Neural progenitor cell (in vitro differentiated cells): ENCODE measurements at regions not wholly inside any gene's neighbourhood (a gene's known extent, or its start where the extent isn't known, plus 50 kb on each side); places are given as distances from the start of the nearest gene placed in this dataset.
"Not testable (repeated sequence)": the region's sequence is repeated elsewhere in the genome, so short reads cannot be mapped to it uniquely, and the experiment has no call there.

ENCODE experiments used
- DNase-seq: peaks from one replicate; pipeline ENCODE4 v3.0.0-alpha.2; 2016; ENCODE audit warnings: low spot score
- H2AFZ ChIP-seq: fragments of 200-600 bp; sonication (generic); replicated peaks from 2 replicates; pipeline ENCODE4 v1.6.1; 2016; ENCODE audit warnings: antibody characterized with exemption
- H3F3A ChIP-seq: fragments of 200-600 bp; sonication (generic); 2 replicates; pipeline ENCODE4 v1.6.1; 2016; ENCODE audit warnings: antibody characterized with exemption, low read depth
- H3K27ac ChIP-seq: fragments of 200-600 bp; sonication (generic); 2 replicates; pipeline ENCODE4 v1.5.1; 2016; ENCODE audit warnings: mild to moderate bottlenecking
- H3K27me3 ChIP-seq: fragments of 200-600 bp; sonication (generic); 2 replicates; pipeline ENCODE4 v1.6.1; 2016; ENCODE audit warnings: mild to moderate bottlenecking, moderate library complexity
- H3K36me3 ChIP-seq: fragments of 200-600 bp; sonication (generic); 2 replicates; pipeline ENCODE4 v1.5.1; 2016
- H3K4me1 ChIP-seq: fragments of 200-600 bp; sonication (generic); 2 replicates; pipeline ENCODE4 v1.6.1; 2016; ENCODE audit warnings: mixed run types
- H3K4me2 ChIP-seq: fragments of 200-600 bp; sonication (generic); 2 replicates; pipeline ENCODE4 v1.6.1; 2016
- H3K4me3 ChIP-seq: fragments of 200-600 bp; sonication (generic); 2 replicates; pipeline ENCODE4 v1.5.1; 2016
- H3K79me2 ChIP-seq: fragments of 200-600 bp; sonication (generic); 2 replicates; pipeline ENCODE4 v1.6.1; 2016; ENCODE audit warnings: low read depth
- H3K9ac ChIP-seq: fragments of 200-600 bp; sonication (generic); 2 replicates; pipeline ENCODE4 v1.6.1; 2016
- H3K9me3 ChIP-seq: fragments of 200-600 bp; sonication (generic); 2 replicates; pipeline ENCODE4 v1.5.1; 2016; ENCODE audit warnings: low read depth
- H4K20me1 ChIP-seq: fragments of 200-600 bp; sonication (generic); 2 replicates; pipeline ENCODE4 v1.6.1; 2016; ENCODE audit warnings: low read depth
- H3K27ac Mint-ChIP-seq: 3 replicates; pipeline ENCODE4 v1.8.0; 2021; ENCODE audit warnings: mixed read lengths
- H3K27me3 Mint-ChIP-seq: 2 replicates; pipeline ENCODE4 v1.8.0; 2022; ENCODE audit warnings: low read depth, mild to moderate bottlenecking, inconsistent platforms, moderate library complexity, mixed read lengths; ENCODE audit not compliant: insufficient read depth
- H3K36me3 Mint-ChIP-seq: 3 replicates; pipeline ENCODE4 v1.8.0; 2021; ENCODE audit warnings: mixed read lengths
- H3K4me1 Mint-ChIP-seq: 3 replicates; pipeline ENCODE4 v1.8.0; 2021; ENCODE audit warnings: mixed read lengths
- H3K4me3 Mint-ChIP-seq: 3 replicates; pipeline ENCODE4 v1.8.0; 2021; ENCODE audit warnings: mild to moderate bottlenecking, moderate library complexity, mixed read lengths
- H3K9me3 Mint-ChIP-seq: 3 replicates; pipeline ENCODE4 v1.8.0; 2020; ENCODE audit warnings: mixed read lengths
- EZH2 ChIP-seq: fragments of 200-600 bp; sonication (generic); IDR thresholded peaks from 2 replicates; pipeline ENCODE4 v1.6.1; 2017; ENCODE audit warnings: antibody characterized with exemption, mild to moderate bottlenecking, moderate library complexity
- EZH2phosphoT487 ChIP-seq: fragments of 200-600 bp; sonication (generic); IDR thresholded peaks from 2 replicates; pipeline ENCODE4 v1.6.1; 2017; ENCODE audit warnings: antibody characterized with exemption
- TF ChIP-seq, protein P1 (sequence below): fragments of 200-600 bp; sonication (generic); IDR thresholded peaks from 2 replicates; pipeline ENCODE4 v1.5.1; 2017; ENCODE audit warnings: antibody characterized with exemption, mild to moderate bottlenecking

DNA sequence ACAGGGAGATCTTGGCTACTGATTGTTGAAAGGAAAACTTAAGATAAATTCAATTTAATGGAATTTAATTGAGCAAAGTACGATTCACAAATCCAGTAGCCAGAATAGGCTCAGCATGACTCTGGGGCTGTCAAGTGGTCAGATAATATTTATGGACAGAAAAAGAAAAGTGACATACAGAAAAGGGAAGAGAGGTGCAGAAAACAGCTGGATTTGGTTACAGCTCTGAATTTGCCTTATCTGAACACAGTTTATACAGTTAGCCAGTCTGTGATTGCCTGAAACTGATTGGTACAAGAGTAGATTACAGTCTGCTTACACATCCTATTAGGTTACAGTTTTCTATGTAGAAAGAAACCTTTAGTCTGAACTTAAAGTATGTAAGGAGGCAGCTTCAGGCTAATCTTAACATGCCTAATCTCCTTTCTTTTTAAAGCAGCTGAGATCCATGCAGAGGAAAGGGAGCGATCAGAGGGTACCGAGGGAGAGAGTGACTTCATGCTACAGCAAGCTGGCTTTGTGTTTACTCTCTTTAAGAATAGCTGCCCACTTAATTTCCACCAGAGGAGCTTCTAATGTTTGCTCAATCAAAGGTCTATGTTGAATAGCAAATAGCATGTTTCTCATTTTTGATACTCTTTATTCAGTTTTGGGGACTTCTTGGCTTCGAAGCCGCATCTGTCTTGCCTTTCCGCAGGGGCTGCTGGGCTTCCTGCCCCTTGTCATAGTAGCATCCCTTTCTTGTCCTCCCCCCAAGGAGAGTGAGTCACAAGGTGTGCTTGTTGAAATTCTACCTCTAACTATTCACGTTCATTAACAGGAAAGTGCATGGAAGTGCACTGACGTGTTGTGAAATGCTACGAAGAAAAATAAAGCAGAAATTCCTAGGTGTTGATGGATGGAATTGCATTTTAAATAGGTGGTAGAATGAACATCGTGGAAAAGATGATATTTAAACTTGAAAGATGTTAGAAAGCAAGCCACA is 761.2 kb downstream of the TAF11L14 start:
- H3K36me3 Mint-ChIP-seq, result no peaks in the 10 kb centered on the region
- no peaks in the 10 kb centered on the region for H3K9me3 ChIP-seq
- no peak overlapping the region for H3K27ac ChIP-seq
- TF ChIP-seq EZH2 (no peak), EZH2phosphoT487 (no peak)
- TF ChIP-seq, protein P1, sequence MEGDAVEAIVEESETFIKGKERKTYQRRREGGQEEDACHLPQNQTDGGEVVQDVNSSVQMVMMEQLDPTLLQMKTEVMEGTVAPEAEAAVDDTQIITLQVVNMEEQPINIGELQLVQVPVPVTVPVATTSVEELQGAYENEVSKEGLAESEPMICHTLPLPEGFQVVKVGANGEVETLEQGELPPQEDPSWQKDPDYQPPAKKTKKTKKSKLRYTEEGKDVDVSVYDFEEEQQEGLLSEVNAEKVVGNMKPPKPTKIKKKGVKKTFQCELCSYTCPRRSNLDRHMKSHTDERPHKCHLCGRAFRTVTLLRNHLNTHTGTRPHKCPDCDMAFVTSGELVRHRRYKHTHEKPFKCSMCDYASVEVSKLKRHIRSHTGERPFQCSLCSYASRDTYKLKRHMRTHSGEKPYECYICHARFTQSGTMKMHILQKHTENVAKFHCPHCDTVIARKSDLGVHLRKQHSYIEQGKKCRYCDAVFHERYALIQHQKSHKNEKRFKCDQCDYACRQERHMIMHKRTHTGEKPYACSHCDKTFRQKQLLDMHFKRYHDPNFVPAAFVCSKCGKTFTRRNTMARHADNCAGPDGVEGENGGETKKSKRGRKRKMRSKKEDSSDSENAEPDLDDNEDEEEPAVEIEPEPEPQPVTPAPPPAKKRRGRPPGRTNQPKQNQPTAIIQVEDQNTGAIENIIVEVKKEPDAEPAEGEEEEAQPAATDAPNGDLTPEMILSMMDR, result no peak
- no peak overlapping the region for H3K9ac ChIP-seq
- no peak overlapping the region for H3K4me3 Mint-ChIP-seq
- H3K36me3 ChIP-seq, result no peaks in the 10 kb centered on the region
- H3K4me1 ChIP-seq, result no peaks in the 10 kb centered on the region
- no peaks in the 10 kb centered on the region for H3F3A ChIP-seq
- no peaks in the 10 kb centered on the region for H3K9me3 Mint-ChIP-seq
- DNase-seq, result peak; percentile 4
- peaks cover 24% of the 10 kb centered on the region for H3K4me1 Mint-ChIP-seq
- H4K20me1 ChIP-seq, result no peaks in the 10 kb centered on the region
- H2AFZ ChIP-seq, result peak overlapping the region; percentile 40
- H3K4me2 ChIP-seq, result no peak overlapping the region
- peak overlapping the region; percentile 2 for H3K27ac Mint-ChIP-seq
- H3K27me3 ChIP-seq, result no peaks in the 10 kb centered on the region
- peaks cover 3% of the 10 kb centered on the region for H3K27me3 Mint-ChIP-seq
- no peaks in the 10 kb centered on the region for H3K79me2 ChIP-seq
- H3K4me3 ChIP-seq, result no peak overlapping the region

DNA sequence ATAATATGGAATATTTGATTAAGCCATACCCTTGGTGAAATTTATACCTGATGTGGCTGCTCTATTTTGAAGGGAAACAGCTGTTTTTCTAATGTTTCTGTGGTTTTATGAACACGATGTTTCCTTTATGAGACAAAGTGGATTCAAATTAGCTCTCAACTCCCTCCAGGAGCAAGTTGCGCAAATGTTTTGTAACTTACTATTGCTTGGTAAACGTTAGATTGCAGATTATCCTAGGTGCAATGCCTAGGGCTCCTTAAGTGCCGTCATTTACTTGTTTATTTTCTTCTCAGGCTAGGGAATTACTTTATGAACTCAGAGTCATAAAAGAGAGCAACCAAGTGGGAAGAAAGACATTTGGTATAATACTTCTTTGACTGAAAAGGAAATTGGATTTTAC is 763.1 kb downstream of the TAF11L14 start:
- no peak overlapping the region for H3K27ac Mint-ChIP-seq
- Histone ChIP-seq H3F3A (no peaks in the 10 kb centered on the region), H3K36me3 (no peaks in the 10 kb centered on the region), H3K4me2 (no peak overlapping the region), H3K27me3 (no peaks in the 10 kb centered on the region), H3K4me1 (no peaks in the 10 kb centered on the region), H4K20me1 (no peaks in the 10 kb centered on the region), H3K27ac (no peak overlapping the region), H3K4me3 (no peak overlapping the region), H3K79me2 (no peaks in the 10 kb centered on the region), H3K9me3 (no peaks in the 10 kb centered on the region), H3K9ac (no peak overlapping the region), H2AFZ (peak overlapping the region; percentile 27)
- DNase-seq, result no peak
- H3K4me1 Mint-ChIP-seq, result peaks cover 24% of the 10 kb centered on the region
- H3K9me3 Mint-ChIP-seq, result no peaks in the 10 kb centered on the region
- peaks cover 3% of the 10 kb centered on the region for H3K27me3 Mint-ChIP-seq
- no peak overlapping the region for H3K4me3 Mint-ChIP-seq
- no peaks in the 10 kb centered on the region for H3K36me3 Mint-ChIP-seq
- no peak for TF ChIP-seq EZH2
- no peak for TF ChIP-seq EZH2phosphoT487
- TF ChIP-seq, protein P1, result no peak

DNA sequence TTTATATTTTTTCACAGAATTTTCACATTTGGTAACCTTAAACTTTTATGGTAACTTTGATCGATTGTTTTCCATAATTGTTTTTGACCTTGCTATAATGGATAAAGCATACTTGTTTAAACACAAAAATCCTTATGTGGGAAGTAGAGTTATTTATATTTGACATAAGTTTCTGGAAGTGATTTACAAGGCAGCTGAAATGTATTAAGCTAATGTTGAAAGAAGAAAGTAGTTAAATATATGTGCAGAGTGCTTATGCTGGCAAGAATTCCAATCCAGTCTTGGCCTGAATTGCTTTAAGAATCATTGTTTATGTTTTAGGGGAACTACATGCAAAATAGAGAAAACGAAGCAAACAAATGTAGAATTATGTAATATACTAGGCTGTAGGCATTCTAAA is 763.6 kb downstream of the TAF11L14 start:
- Mint-ChIP-seq H3K27ac (no peak overlapping the region), H3K27me3 (peaks cover 3% of the 10 kb centered on the region), H3K4me3 (no peak overlapping the region), H3K4me1 (peaks cover 24% of the 10 kb centered on the region), H3K9me3 (no peaks in the 10 kb centered on the region), H3K36me3 (no peaks in the 10 kb centered on the region)
- no peaks in the 10 kb centered on the region for H3K9me3 ChIP-seq
- H3K36me3 ChIP-seq, result no peaks in the 10 kb centered on the region
- no peaks in the 10 kb centered on the region for H3F3A ChIP-seq
- H3K27ac ChIP-seq, result no peak overlapping the region
- no peak overlapping the region for H3K4me2 ChIP-seq
- H3K79me2 ChIP-seq, result no peaks in the 10 kb centered on the region
- TF ChIP-seq, protein P1, result no peak
- TF ChIP-seq EZH2 (no peak), EZH2phosphoT487 (no peak)
- H3K27me3 ChIP-seq, result no peaks in the 10 kb centered on the region
- no peaks in the 10 kb centered on the region for H4K20me1 ChIP-seq
- no peaks in the 10 kb centered on the region for H3K4me1 ChIP-seq
- peak overlapping the region; percentile 27 for H2AFZ ChIP-seq
- DNase-seq, result no peak
- H3K9ac ChIP-seq, result no peak overlapping the region
- H3K4me3 ChIP-seq, result no peak overlapping the region

DNA sequence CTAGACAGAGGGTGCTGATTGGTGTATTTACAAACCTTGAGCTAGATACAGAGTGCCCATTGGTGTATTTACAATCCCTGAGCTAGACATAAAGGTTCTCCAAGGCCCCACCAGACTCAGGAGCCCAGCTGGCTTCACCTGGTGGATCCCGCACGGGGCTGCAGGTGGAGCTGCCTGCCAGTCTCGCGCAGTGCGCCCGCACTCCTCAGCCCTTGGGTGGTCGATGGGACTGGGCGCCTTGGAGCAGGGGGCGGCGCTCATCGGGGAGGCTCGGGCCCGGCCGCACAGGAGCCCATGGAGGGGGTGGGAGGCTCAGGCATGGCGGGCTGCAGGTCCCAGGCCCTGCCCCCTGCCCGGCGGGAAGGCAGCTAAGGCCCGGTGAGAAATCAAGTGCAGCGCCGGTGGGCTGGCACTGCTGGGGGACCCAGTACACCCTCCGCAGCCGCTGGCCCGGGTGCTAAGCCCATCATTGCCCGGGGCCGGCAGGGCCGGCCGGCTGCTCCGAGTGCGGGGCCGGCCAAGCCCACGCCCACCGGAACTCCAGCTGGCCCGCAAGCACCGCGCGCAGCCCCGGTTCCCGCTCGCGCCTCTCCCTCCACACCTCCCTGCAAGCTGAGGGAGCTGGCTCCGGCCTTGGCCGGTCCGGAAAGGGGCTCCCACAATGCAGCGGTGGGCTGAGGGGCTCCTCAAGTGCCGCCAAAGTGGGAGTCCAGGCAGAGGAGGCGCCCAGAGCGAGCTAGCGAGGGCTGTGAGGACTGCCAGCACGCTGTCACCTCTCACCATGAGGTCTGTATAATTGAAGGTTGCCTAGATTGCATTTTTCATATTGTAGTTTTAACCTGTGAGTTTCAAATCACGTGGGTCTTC is 765.4 kb downstream of the TAF11L14 start:
- H3K36me3 Mint-ChIP-seq, H3F3A ChIP-seq, H3K27ac ChIP-seq, H3K9me3 Mint-ChIP-seq, H3K27ac Mint-ChIP-seq, H3K4me1 Mint-ChIP-seq, H3K4me2 ChIP-seq, H3K27me3 ChIP-seq, DNase-seq, H3K4me3 Mint-ChIP-seq, H3K9ac ChIP-seq, H3K4me1 ChIP-seq, H4K20me1 ChIP-seq, H3K27me3 Mint-ChIP-seq, H3K4me3 ChIP-seq, H3K9me3 ChIP-seq, H2AFZ ChIP-seq, H3K79me2 ChIP-seq, H3K36me3 ChIP-seq: not testable (repeated sequence)
